Vagina (tissue), 2 donors: ENCODE measurements at regions not wholly inside any gene's neighbourhood (a gene's known extent, or its start where the extent isn't known, plus 50 kb on each side); places are given as distances from the start of the nearest gene placed in this dataset.

Experiments used
- CTCF ChIP-seq, 3 experiments: fragments of 450-650 bp in 2 of 3; fragments of 200-600 bp in 1 of 3; sonication (generic) in 1 of 3; IDR thresholded peaks; one replicate each; pipeline ENCODE4 v1.5.1; 2017 to 2019; ENCODE audit warnings: antibody characterized with exemption in 3 of 3, mild to moderate bottlenecking in 2 of 3, moderate library complexity in 2 of 3
- POLR2A ChIP-seq, 2 donors: fragments of 450-650 bp; IDR thresholded peaks; one replicate each; pipeline ENCODE4 v1.6.1; 2017; ENCODE audit warnings: antibody characterized with exemption in 2 of 2, mild to moderate bottlenecking in 2 of 2, moderate library complexity in 2 of 2

GRCh38 chr13:62057286-62057685 lies 641.6 kb upstream of the PCDH20 start:
- no peak for TF ChIP-seq CTCF (IDR thresholded peaks at IDR 0.05)
- no peak for TF ChIP-seq POLR2A (IDR thresholded peaks at IDR 0.05)
